ENCODE measurements at regions not wholly inside any gene's neighbourhood (a gene's known extent, or its start where the extent isn't known, plus 50 kb on each side); places are given as distances from the start of the nearest gene placed in this dataset.

GRCh38 chr11:120057595-120058581 lies 80.0 kb downstream of the TRIM29 start:
- TF ChIP-seq CEBPB (IDR thresholded peaks at IDR 0.05; ENCODE audit: low read depth, low read length) (no peak), CTCF (conservative IDR thresholded peaks at IDR 0.05; ENCODE audit: low read depth, low read length) (no peak), POLR2A (IDR thresholded peaks at IDR 0.05; ENCODE audit: low read depth, low read length) (no peak), MAZ (IDR thresholded peaks at IDR 0.05; ENCODE audit: borderline replicate concordance, low read depth, low read length) (no peak), MAFK (IDR thresholded peaks at IDR 0.05; ENCODE audit: low read depth, low read length) (no peak), RCOR1 (IDR thresholded peaks at IDR 0.05; ENCODE audit: insufficient replicate concordance, low read length) (no peak), USF2 (IDR thresholded peaks at IDR 0.05; ENCODE audit: low read depth, low read length) (no peak), RAD21 (IDR thresholded peaks at IDR 0.05; ENCODE audit: low read length) (no peak), CHD1 (IDR thresholded peaks at IDR 0.05; ENCODE audit: low read depth, low read length) (no peak), FOS (IDR thresholded peaks at IDR 0.05; ENCODE audit: low read depth, low read length) (no peak)

All from IMR-90 (cell line).